IMR-90 (cell line): ENCODE measurements at regions not wholly inside any gene's neighbourhood (a gene's known extent, or its start where the extent isn't known, plus 50 kb on each side); places are given as distances from the start of the nearest gene placed in this dataset.

Experiments used
- ATAC-seq: fragments of 200-7000 bp; cut with Tn5 transposase; 2 replicates; pipeline ENCODE4 v1.9.1; 2020; ENCODE audit warnings: low read depth, mild to moderate bottlenecking, moderate library complexity
- BruUV-seq: library from RNA; stranded (reverse); fragments of 400-500 nt; replicated peaks from 2 replicates; lab custom pipeline; 2021; lab: Mats Ljungman, UMichigan
- CTCF ChIA-PET: fragments of 300-600 bp; formaldehyde crosslinking; extraction: SDS; loops from one replicate; lab custom pipeline; 2021; ENCODE audit warnings: antibody characterized with exemption; lab: Yijun Ruan, JAX
- POLR2A ChIA-PET: fragments of 300-600 bp; sonication (Branson Sonifier 250); formaldehyde crosslinking; loops from one replicate; lab custom pipeline; 2022; ENCODE audit warnings: antibody characterized with exemption; ENCODE audit not compliant: unreplicated experiment; lab: Charles Lee
- DNase-seq: peaks from one replicate; pipeline ENCODE4 v3.0.0; 2013
- H2AFZ ChIP-seq: replicated peaks from 2 replicates; pipeline ENCODE3; 2013; ENCODE audit warnings: low read length, mild to moderate bottlenecking; ENCODE audit not compliant: poor library complexity
- H2AK5ac ChIP-seq: 2 replicates; pipeline ENCODE4 v1.6.1; 2013; ENCODE audit warnings: low read depth, low read length, inconsistent platforms
- H2AK9ac ChIP-seq: replicated peaks from 2 replicates; pipeline ENCODE3; 2013; ENCODE audit warnings: mild to moderate bottlenecking, low read depth, low read length, moderate library complexity; ENCODE audit not compliant: poor library complexity
- H2BK120ac ChIP-seq: 2 replicates; pipeline ENCODE4 v1.6.1; 2013; ENCODE audit warnings: low read depth, low read length, inconsistent platforms
- H2BK15ac ChIP-seq: 3 replicates; pipeline ENCODE4 v1.6.1; 2013; ENCODE audit warnings: low read depth, low read length, inconsistent platforms
- H2BK20ac ChIP-seq: 2 replicates; pipeline ENCODE4 v1.6.1; 2013; ENCODE audit warnings: low read depth, mild to moderate bottlenecking, inconsistent platforms, low read length, moderate library complexity
- H2BK5ac ChIP-seq: 2 replicates; pipeline ENCODE4 v1.6.1; 2013; ENCODE audit warnings: mild to moderate bottlenecking, low read depth, low read length, inconsistent platforms; ENCODE audit not compliant: poor library complexity, severe bottlenecking
- H3K14ac ChIP-seq: replicated peaks from 2 replicates; pipeline ENCODE4 v1.6.1; 2013; ENCODE audit warnings: low read depth, low read length, inconsistent platforms
- H3K18ac ChIP-seq: 2 replicates; pipeline ENCODE4 v1.6.1; 2013; ENCODE audit warnings: low read depth, low read length, control low read depth
- H3K23ac ChIP-seq: 2 replicates; pipeline ENCODE4 v1.6.1; 2013; ENCODE audit warnings: low read depth, low read length, inconsistent platforms
- H3K27ac ChIP-seq: 2 replicates; pipeline ENCODE4 v1.5.1; 2013; ENCODE audit warnings: mild to moderate bottlenecking, control low read depth, low read length; ENCODE audit not compliant: insufficient read depth
- H3K27me3 ChIP-seq: 2 replicates; pipeline ENCODE4 v1.6.1; 2013; ENCODE audit warnings: low read length; ENCODE audit not compliant: control insufficient read depth, insufficient read depth
- H3K36me3 ChIP-seq: 2 replicates; pipeline ENCODE4 v1.6.1; 2013; ENCODE audit warnings: low read length, mixed read lengths; ENCODE audit not compliant: control insufficient read depth, insufficient read depth
- H3K4ac ChIP-seq: 2 replicates; pipeline ENCODE4 v1.6.1; 2013; ENCODE audit warnings: low read depth, low read length, inconsistent platforms
- H3K4me1 ChIP-seq: 2 replicates; pipeline ENCODE4 v1.6.1; 2013; ENCODE audit warnings: low read length, mixed read lengths; ENCODE audit not compliant: control insufficient read depth, insufficient read depth
- H3K4me2 ChIP-seq: 2 replicates; pipeline ENCODE4 v1.6.1; 2013; ENCODE audit warnings: low read depth, mild to moderate bottlenecking, control low read depth, low read length, moderate library complexity
- H3K4me3 ChIP-seq: 2 replicates; pipeline ENCODE4 v1.5.1; 2013; ENCODE audit warnings: low read depth, mild to moderate bottlenecking, control low read depth, low read length, moderate library complexity; ENCODE audit not compliant: insufficient read depth
- H3K56ac ChIP-seq: 2 replicates; pipeline ENCODE4 v1.6.1; 2013; ENCODE audit warnings: low read length, inconsistent platforms; ENCODE audit not compliant: insufficient read depth; ENCODE audit errors: extremely low read depth
- H3K79me1 ChIP-seq, 2 experiments: 2 replicates each; pipeline ENCODE4 v1.6.1; 2013; ENCODE audit warnings: low read length in 2 of 2, inconsistent platforms in 1 of 2, low read depth in 1 of 2
- H3K9ac ChIP-seq: 2 replicates; pipeline ENCODE4 v1.6.1; 2013; ENCODE audit warnings: low read depth, low read length, control low read depth
- H3K9me1 ChIP-seq: 2 replicates; pipeline ENCODE4 v1.6.1; 2013; ENCODE audit warnings: low read length, inconsistent platforms; ENCODE audit not compliant: insufficient read depth
- H3K9me3 ChIP-seq: 2 replicates; pipeline ENCODE4 v1.6.1; 2013; ENCODE audit warnings: low read length; ENCODE audit not compliant: control insufficient read depth, insufficient read depth
- H4K20me1 ChIP-seq: 2 replicates; pipeline ENCODE4 v1.6.1; 2013; ENCODE audit warnings: low read length, inconsistent platforms; ENCODE audit not compliant: insufficient read depth
- H4K5ac ChIP-seq: 2 replicates; pipeline ENCODE4 v1.6.1; 2013; ENCODE audit warnings: mild to moderate bottlenecking, low read depth, low read length, control low read depth
- H4K8ac ChIP-seq, 2 experiments: 2 replicates each; pipeline ENCODE4 v1.6.1; 2013; ENCODE audit warnings: low read depth in 2 of 2, low read length in 2 of 2, control low read depth in 1 of 2, inconsistent platforms in 1 of 2
- H4K91ac ChIP-seq: 2 replicates; pipeline ENCODE4 v1.6.1; 2013; ENCODE audit warnings: low read depth, low read length, inconsistent platforms; ENCODE audit not compliant: insufficient read depth
- BHLHE40 ChIP-seq: fragments of 150-350 bp; IDR thresholded peaks from 2 replicates; pipeline ENCODE4 v1.6.1; 2016; ENCODE audit warnings: mild to moderate bottlenecking, low read depth, low read length
- CEBPB ChIP-seq: IDR thresholded peaks from 2 replicates; pipeline ENCODE4 v1.6.1; 2012; ENCODE audit warnings: low read depth, low read length, improper control_type of control experiment
- NFE2L2 ChIP-seq: fragments of 150-350 bp; IDR thresholded peaks from 2 replicates; pipeline ENCODE4 v1.6.1; 2016; ENCODE audit warnings: low read depth, mild to moderate bottlenecking, low read length
- RFX5 ChIP-seq: IDR thresholded peaks from 2 replicates; pipeline ENCODE4 v1.8.0; 2012; ENCODE audit warnings: low read depth, mild to moderate bottlenecking, low read length, moderate library complexity
- USF2 ChIP-seq: fragments of 150-350 bp; IDR thresholded peaks from 2 replicates; pipeline ENCODE4 v1.6.1; 2017; ENCODE audit warnings: mild to moderate bottlenecking, antibody characterized with exemption, low read length, low read depth
- WGBS, 2 experiments: methylation state at CpG; one replicate each; pipeline versions ENCODE4 v1.1.5 to v1.1.7; 2013; ENCODE audit warnings: missing lambda C conversion rate in 2 of 2; ENCODE audit not compliant: insufficient read length in 1 of 2; ENCODE audit errors: extremely low coverage in 2 of 2; 5-methylcytosine and 5-hydroxymethylcytosine counted together
- dilution Hi-C: fragments of 300-500 bp; cut with HindIII; formaldehyde crosslinking; loops from one replicate; pipeline ENCODE4 v1.14.3; 2018; ENCODE audit warnings: low sequenced_read_pairs; ENCODE audit not compliant: unreplicated experiment
- in situ Hi-C: fragments of 300-500 bp; cut with MboI; formaldehyde crosslinking; loops from 3 replicates; pipeline ENCODE4 v1.14.3; 2019; ENCODE audit warnings: low sequenced_read_pairs, inconsistent platforms, mixed read lengths
- intact Hi-C: fragments of 100-400 bp; cut with micrococcal nuclease; formaldehyde crosslinking; loops from 2 replicates; pipeline ENCODE4 v1.10.0; 2022

- Histone ChIP-seq H3K9me1 (peaks cover 9% of the 10 kb centered on the region; the same call in 1 of the 2 replicates), H2AK9ac (no peak overlapping the region), H2AFZ (peak overlapping the region; percentile 53), H2BK120ac (no peak overlapping the region), H3K14ac (no peak overlapping the region), H4K91ac (no peak overlapping the region), H3K9ac (no peak overlapping the region), H3K18ac (no peak overlapping the region), H4K8ac (no peak overlapping the region), H3K23ac (no peak overlapping the region), H2BK15ac (no peak overlapping the region), H3K4me1 (peaks cover 13% of the 10 kb centered on the region), H3K4me2 (no peak overlapping the region), H3K79me1 (no peaks in the 10 kb centered on the region), H2AK5ac (no peak overlapping the region), H3K27me3 (peaks cover 15% of the 10 kb centered on the region), H4K20me1 (no peaks in the 10 kb centered on the region), H3K9me3 (peaks cover 12% of the 10 kb centered on the region), H3K27ac (no peak overlapping the region), H3K36me3 (no peaks in the 10 kb centered on the region), H2BK20ac (no peak overlapping the region), H3K4ac (no peak overlapping the region), H3K4me3 (no peak overlapping the region), H3K56ac (no peak overlapping the region), H4K5ac (no peak overlapping the region), H2BK5ac (no peak overlapping the region)
- BruUV-seq = no TSS peak
- WGBS, 2 experiments = no CpG with 5 or more reads among the region's 3 CpGs
- DNase-seq (peak; percentile 87), ATAC-seq (peak; percentile 98)
- intact Hi-C loops = loop anchor here (5.0 to 10.0 kb wide), 2 partner anchors 128 to 521 kb away; partner anchors contain the start of gene ATL2
- CTCF ChIA-PET = no interaction called here
- TF ChIP-seq RFX5 (no peak), CEBPB (peak; percentile 88), NFE2L2 (no peak), BHLHE40 (no peak), USF2 (no peak)
- POLR2A ChIA-PET = no interaction called here
- dilution Hi-C loops = no loop called here
- in situ Hi-C loops = loop anchor here (25.0 kb wide), 1 partner anchor 193 kb away; no protein-coding TSS in a partner anchor
Measured at GRCh38 chr2:38505779-38506178, 96.9 kb downstream of the HNRNPLL start.
